AG04449 (cell line): ENCODE measurements at regions not wholly inside any gene's neighbourhood (a gene's known extent, or its start where the extent isn't known, plus 50 kb on each side); places are given as distances from the start of the nearest gene placed in this dataset.

Experiments
- CTCF ChIA-PET: fragments of 350-600 bp; formaldehyde crosslinking; extraction: SDS; loops from one replicate; lab custom pipeline; 2021; ENCODE audit warnings: antibody characterized with exemption; lab: Yijun Ruan, JAX
- POLR2A ChIA-PET: fragments of 400-600, 350-600 bp; formaldehyde crosslinking; extraction: SDS; loops from one replicate; lab custom pipeline; 2020; ENCODE audit warnings: antibody characterized with exemption, inconsistent platforms; lab: Yijun Ruan, JAX
- DNase-seq: peaks from one replicate; pipeline ENCODE4 v3.0.0-alpha.2; 2010; ENCODE audit warnings: low read depth, low spot score
- H3K4me3 ChIP-seq: 2 replicates; pipeline ENCODE4 v1.5.1; 2011; ENCODE audit warnings: low read depth, mild to moderate bottlenecking, control low read depth, low read length
- TF ChIP-seq, protein P1 (sequence below): IDR thresholded peaks from one replicate; pipeline ENCODE4 v1.5.1; 2011; ENCODE audit warnings: mild to moderate bottlenecking, moderate library complexity, low read length, control low read depth, inconsistent platforms; ENCODE audit not compliant: insufficient read depth; ENCODE audit errors: missing control alignments

DNA sequence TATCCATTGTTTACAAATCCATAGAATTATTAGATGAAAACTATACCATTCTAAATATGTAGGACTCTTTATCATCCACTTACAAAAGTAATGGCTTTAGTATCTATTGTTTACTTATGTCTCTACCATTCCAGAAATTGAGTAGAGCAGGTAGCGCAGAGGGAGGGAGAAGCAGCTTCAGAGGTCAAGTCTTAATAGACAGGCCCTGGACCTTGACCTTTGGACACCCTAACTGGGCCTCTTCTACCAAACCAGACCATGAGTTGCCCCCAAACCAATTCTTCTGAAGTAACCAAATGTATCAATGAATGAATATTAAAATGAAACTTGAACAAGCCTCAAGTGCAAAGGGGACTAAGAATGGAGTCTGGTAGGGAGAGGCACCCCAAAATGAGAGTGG, 124.9 kb upstream of the ANKRD55 start:
- ChIA-PET CTCF (no interaction called here), POLR2A (no interaction called here)

GRCh38 chr5:56357426-56357825, 124.3 kb upstream of the ANKRD55 start:
- TF ChIP-seq, protein P1, sequence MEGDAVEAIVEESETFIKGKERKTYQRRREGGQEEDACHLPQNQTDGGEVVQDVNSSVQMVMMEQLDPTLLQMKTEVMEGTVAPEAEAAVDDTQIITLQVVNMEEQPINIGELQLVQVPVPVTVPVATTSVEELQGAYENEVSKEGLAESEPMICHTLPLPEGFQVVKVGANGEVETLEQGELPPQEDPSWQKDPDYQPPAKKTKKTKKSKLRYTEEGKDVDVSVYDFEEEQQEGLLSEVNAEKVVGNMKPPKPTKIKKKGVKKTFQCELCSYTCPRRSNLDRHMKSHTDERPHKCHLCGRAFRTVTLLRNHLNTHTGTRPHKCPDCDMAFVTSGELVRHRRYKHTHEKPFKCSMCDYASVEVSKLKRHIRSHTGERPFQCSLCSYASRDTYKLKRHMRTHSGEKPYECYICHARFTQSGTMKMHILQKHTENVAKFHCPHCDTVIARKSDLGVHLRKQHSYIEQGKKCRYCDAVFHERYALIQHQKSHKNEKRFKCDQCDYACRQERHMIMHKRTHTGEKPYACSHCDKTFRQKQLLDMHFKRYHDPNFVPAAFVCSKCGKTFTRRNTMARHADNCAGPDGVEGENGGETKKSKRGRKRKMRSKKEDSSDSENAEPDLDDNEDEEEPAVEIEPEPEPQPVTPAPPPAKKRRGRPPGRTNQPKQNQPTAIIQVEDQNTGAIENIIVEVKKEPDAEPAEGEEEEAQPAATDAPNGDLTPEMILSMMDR: no peak
- ChIA-PET POLR2A (interaction anchor here (0.7 kb wide), 1 partner anchor 832 kb away, joined by 3 read pairs; no protein-coding TSS in a partner anchor), CTCF (no interaction called here)
- no peak for DNase-seq
- no peak overlapping the region for H3K4me3 ChIP-seq

More for the DNA sequence above, 124.9 kb upstream of the ANKRD55 start:
- DNase-seq: no peak
- no peak overlapping the region for H3K4me3 ChIP-seq
- TF ChIP-seq, protein P1: no peak

DNA sequence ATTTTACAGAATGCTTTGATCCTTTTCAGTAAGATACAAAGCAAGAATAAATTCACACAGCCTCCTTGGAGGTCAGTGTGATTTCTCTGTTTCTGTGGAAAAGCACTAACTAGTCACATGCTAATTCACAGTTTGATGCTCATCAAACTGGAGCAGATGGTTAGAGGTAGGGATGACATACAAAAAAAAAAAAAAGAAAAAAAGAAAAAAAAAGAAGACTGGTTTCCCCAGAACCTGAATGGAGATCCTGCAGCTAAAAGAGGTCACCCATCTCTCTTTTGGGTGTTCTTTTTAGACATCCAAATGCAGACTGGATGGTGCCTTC, 123.7 kb upstream of the ANKRD55 start:
- CTCF ChIA-PET: no interaction called here
- TF ChIP-seq, protein P1: no peak
- POLR2A ChIA-PET: interaction anchor here (0.7 kb wide), 1 partner anchor 832 kb away, joined by 3 read pairs; no protein-coding TSS in a partner anchor
- H3K4me3 ChIP-seq: no peak overlapping the region
- no peak for DNase-seq

- TF ChIP-seq, protein P1: no peak
- ChIA-PET CTCF (interaction anchor here (1.0 kb wide), 1 partner anchor 9 kb away, joined by 3 read pairs; no protein-coding TSS in a partner anchor), POLR2A (interaction anchor here (0.7 kb wide), 1 partner anchor 833 kb away, joined by 3 read pairs; no protein-coding TSS in a partner anchor)
- DNase-seq: no peak
- H3K4me3 ChIP-seq: no peak overlapping the region
Observed at GRCh38 chr5:56356121-56356835, 123.1 kb upstream of the ANKRD55 start.

GRCh38 chr5:56354836-56355235, 121.7 kb upstream of the ANKRD55 start:
- ChIA-PET POLR2A (no interaction called here), CTCF (no interaction called here)
- H3K4me3 ChIP-seq: no peak overlapping the region
- TF ChIP-seq, protein P1: no peak
- no peak for DNase-seq

GRCh38 chr5:56352808-56353590, 119.9 kb upstream of the ANKRD55 start:
- ChIA-PET CTCF (no interaction called here), POLR2A (no interaction called here)
- no peak for DNase-seq
- no peak overlapping the region for H3K4me3 ChIP-seq
- TF ChIP-seq, protein P1: no peak
